ENCODE measurements at regions not wholly inside any gene's neighbourhood (a gene's known extent, or its start where the extent isn't known, plus 50 kb on each side); places are given as distances from the start of the nearest gene placed in this dataset.

DNA sequence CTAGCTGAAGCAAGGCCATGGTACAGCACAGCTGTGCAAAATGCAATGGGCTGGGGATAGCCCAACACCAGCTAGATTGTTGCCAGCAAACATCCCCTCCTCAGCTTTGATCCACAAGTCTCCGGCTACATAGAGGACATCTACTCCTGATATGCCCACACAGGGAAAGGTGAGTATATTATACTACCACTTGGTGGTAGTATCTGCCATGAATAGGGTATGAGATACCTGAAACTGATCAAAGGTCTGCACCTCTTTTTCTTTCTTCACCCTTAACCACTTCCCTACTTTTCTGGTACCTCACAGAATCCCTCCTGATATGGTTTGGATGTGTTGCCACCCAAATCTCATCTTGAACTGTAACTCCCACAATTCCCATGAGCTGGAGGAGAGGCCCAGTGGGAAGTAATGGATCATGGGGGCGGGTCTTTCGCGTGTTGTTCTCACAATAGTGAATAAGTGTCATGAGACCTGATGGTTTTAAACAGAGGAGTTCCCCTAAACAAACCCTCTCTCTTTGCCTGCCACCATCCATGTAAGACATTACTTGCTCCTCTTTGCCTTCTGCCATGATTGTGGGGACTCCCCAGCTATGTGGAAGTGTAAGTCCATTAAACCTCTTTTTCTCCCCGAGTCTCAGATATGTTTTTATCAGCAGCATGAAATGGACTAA is 279.6 kb downstream of the TXNL1 start:
- TF ChIP-seq, protein P1, sequence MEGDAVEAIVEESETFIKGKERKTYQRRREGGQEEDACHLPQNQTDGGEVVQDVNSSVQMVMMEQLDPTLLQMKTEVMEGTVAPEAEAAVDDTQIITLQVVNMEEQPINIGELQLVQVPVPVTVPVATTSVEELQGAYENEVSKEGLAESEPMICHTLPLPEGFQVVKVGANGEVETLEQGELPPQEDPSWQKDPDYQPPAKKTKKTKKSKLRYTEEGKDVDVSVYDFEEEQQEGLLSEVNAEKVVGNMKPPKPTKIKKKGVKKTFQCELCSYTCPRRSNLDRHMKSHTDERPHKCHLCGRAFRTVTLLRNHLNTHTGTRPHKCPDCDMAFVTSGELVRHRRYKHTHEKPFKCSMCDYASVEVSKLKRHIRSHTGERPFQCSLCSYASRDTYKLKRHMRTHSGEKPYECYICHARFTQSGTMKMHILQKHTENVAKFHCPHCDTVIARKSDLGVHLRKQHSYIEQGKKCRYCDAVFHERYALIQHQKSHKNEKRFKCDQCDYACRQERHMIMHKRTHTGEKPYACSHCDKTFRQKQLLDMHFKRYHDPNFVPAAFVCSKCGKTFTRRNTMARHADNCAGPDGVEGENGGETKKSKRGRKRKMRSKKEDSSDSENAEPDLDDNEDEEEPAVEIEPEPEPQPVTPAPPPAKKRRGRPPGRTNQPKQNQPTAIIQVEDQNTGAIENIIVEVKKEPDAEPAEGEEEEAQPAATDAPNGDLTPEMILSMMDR (IDR thresholded peaks at IDR 0.05; ENCODE audit: control extremely low read depth in 1 of 3, insufficient read depth in 1 of 3, low read depth in 1 of 3, low read length in 3 of 3) = peak in 1 of 3 experiments; percentile 32; a peak in 1 of 4 replicates
- TF ChIP-seq RXRA (IDR thresholded peaks at IDR 0.05; ENCODE audit: insufficient read depth, low read depth, low read length) (no peak), POLR2A (IDR thresholded peaks at IDR 0.05; ENCODE audit: control extremely low read depth in 1 of 2, low read depth in 2 of 2, low read length in 2 of 2) (no peak), EZH2 (IDR thresholded peaks at IDR 0.05; ENCODE audit: low read depth, low read length, severe bottlenecking) (no peak), JUND (IDR thresholded peaks at IDR 0.05; ENCODE audit: low read length) (no peak), CHD2 (IDR thresholded peaks at IDR 0.05; ENCODE audit: low read length) (no peak), CREB1 (IDR thresholded peaks at IDR 0.05) (no peak), TEAD4 (IDR thresholded peaks at IDR 0.05; ENCODE audit: low read depth, low read length) (no peak), KDM1A (IDR thresholded peaks at IDR 0.05; ENCODE audit: borderline replicate concordance, low read length) (no peak), BACH1 (IDR thresholded peaks at IDR 0.05; ENCODE audit: low read length) (no peak), RAD21 (IDR thresholded peaks at IDR 0.05 in 1 of 2, conservative IDR thresholded peaks at IDR 0.05 in 1 of 2; ENCODE audit: low read depth in 2 of 2, low read length in 2 of 2) (peak; percentile 70 to 72), NRF1 (IDR thresholded peaks at IDR 0.05; ENCODE audit: low read depth, low read length) (no peak), BCL11A (IDR thresholded peaks at IDR 0.05; ENCODE audit: low read depth in 2 of 2, low read length in 2 of 2) (no peak)

All from H1 (cell line).